ENCODE measurements at regions not wholly inside any gene's neighbourhood (a gene's known extent, or its start where the extent isn't known, plus 50 kb on each side); places are given as distances from the start of the nearest gene placed in this dataset.

GRCh38 chr3:177733936-177734335, 536.7 kb upstream of the TBL1XR1 start:
- TF ChIP-seq POLR2AphosphoS5 (IDR thresholded peaks at IDR 0.05; ENCODE audit: low read depth, low read length): no peak
- no peak for TF ChIP-seq POLR2A (IDR thresholded peaks at IDR 0.05; ENCODE audit: low read depth, low read length)
